ENCODE measurements at regions not wholly inside any gene's neighbourhood (a gene's known extent, or its start where the extent isn't known, plus 50 kb on each side); places are given as distances from the start of the nearest gene placed in this dataset.

GRCh38 chr12:17489452-17489851 lies 600.5 kb downstream of the RERGL start:
- FAIRE-seq: no peak
- no peak for DNase-seq (ENCODE audit: insufficient read length, low spot score)
- no peak for TF ChIP-seq CTCF (IDR thresholded peaks at IDR 0.05; ENCODE audit: insufficient read depth, missing control alignments)

GRCh38 chr12:17478908-17479673 lies 610.9 kb downstream of the RERGL start:
- TF ChIP-seq CTCF (IDR thresholded peaks at IDR 0.05; ENCODE audit: insufficient read depth, missing control alignments): no peak
- FAIRE-seq (no peak), DNase-seq (ENCODE audit: insufficient read length, low spot score) (no peak)

- DNase-seq (ENCODE audit: insufficient read length, low spot score): no peak
- no peak for FAIRE-seq
- no peak for TF ChIP-seq CTCF (IDR thresholded peaks at IDR 0.05; ENCODE audit: insufficient read depth, missing control alignments)
Observed at GRCh38 chr12:17470460-17470859, 619.5 kb downstream of the RERGL start.

- DNase-seq (ENCODE audit: insufficient read length, low spot score) (no peak), FAIRE-seq (no peak)
- no peak for TF ChIP-seq CTCF (IDR thresholded peaks at IDR 0.05; ENCODE audit: insufficient read depth, missing control alignments)
Observed at GRCh38 chr12:17459214-17459613, 630.8 kb downstream of the RERGL start.

- no peak for TF ChIP-seq CTCF (IDR thresholded peaks at IDR 0.05; ENCODE audit: insufficient read depth, missing control alignments)
- DNase-seq (ENCODE audit: insufficient read length, low spot score): no peak
- FAIRE-seq: no peak
Observed at GRCh38 chr12:17456486-17456885, 633.5 kb downstream of the RERGL start.

- DNase-seq (ENCODE audit: insufficient read length, low spot score): no peak
- no peak for TF ChIP-seq CTCF (IDR thresholded peaks at IDR 0.05; ENCODE audit: insufficient read depth, missing control alignments)
- no peak for FAIRE-seq
Observed at GRCh38 chr12:17438141-17438540, 651.9 kb downstream of the RERGL start.

- no peak for DNase-seq (ENCODE audit: insufficient read length, low spot score)
- no peak for FAIRE-seq
Observed at GRCh38 chr12:17416748-17417147, 673.2 kb downstream of the RERGL start.

More at GRCh38 chr12:17416748-17417147, 673.2 kb downstream of the RERGL start:
- TF ChIP-seq CTCF (IDR thresholded peaks at IDR 0.05; ENCODE audit: insufficient read depth, missing control alignments): no peak

Data from D721Med (cell line).